ENCODE measurements at regions not wholly inside any gene's neighbourhood (a gene's known extent, or its start where the extent isn't known, plus 50 kb on each side); places are given as distances from the start of the nearest gene placed in this dataset.
"Not testable (repeated sequence)": the region's sequence is repeated elsewhere in the genome, so short reads cannot be mapped to it uniquely, and the experiment has no call there.

- DNase-seq, result no peak
Observed at GRCh38 chr4:116099596-116099995, 985.8 kb downstream of the TRAM1L1 start.

GRCh38 chr4:116097353-116097752, 983.9 kb upstream of the NDST4 start:
- not testable (repeated sequence) for DNase-seq

- no peak for DNase-seq
Observed at GRCh38 chr4:116092961-116093360, 979.5 kb upstream of the NDST4 start.

GRCh38 chr4:116088771-116089170, 975.4 kb upstream of the NDST4 start:
- DNase-seq, result no peak

- DNase-seq, result no peak
Observed at GRCh38 chr4:116082808-116083366, 969.5 kb upstream of the NDST4 start.

GRCh38 chr4:116073051-116073450, 959.6 kb upstream of the NDST4 start:
- DNase-seq, result no peak

- no peak for DNase-seq
Observed at GRCh38 chr4:116070283-116070682, 956.9 kb upstream of the NDST4 start.

- DNase-seq, result no peak
Observed at GRCh38 chr4:116066711-116067245, 953.4 kb upstream of the NDST4 start.

- DNase-seq, result no peak
Observed at GRCh38 chr4:116064331-116064730, 950.9 kb upstream of the NDST4 start.

GRCh38 chr4:116059361-116059760, 945.9 kb upstream of the NDST4 start:
- DNase-seq, result no peak

GRCh38 chr4:116058129-116058528, 944.7 kb upstream of the NDST4 start:
- no peak for DNase-seq

GRCh38 chr4:116055857-116056827, 942.7 kb upstream of the NDST4 start:
- no peak for DNase-seq

GRCh38 chr4:116027311-116027710, 913.9 kb upstream of the NDST4 start:
- DNase-seq, result no peak

GRCh38 chr4:116024954-116025708, 911.7 kb upstream of the NDST4 start:
- DNase-seq, result no peak

GRCh38 chr4:116023049-116023448, 909.6 kb upstream of the NDST4 start:
- DNase-seq, result no peak

- DNase-seq, result no peak
Observed at GRCh38 chr4:116020141-116020722, 906.8 kb upstream of the NDST4 start.

- no peak for DNase-seq
Observed at GRCh38 chr4:116018831-116019230, 905.4 kb upstream of the NDST4 start.

- DNase-seq, result no peak
Observed at GRCh38 chr4:116016201-116016600, 902.8 kb upstream of the NDST4 start.

GRCh38 chr4:116015549-116015948, 902.1 kb upstream of the NDST4 start:
- no peak for DNase-seq

GRCh38 chr4:116015062-116015461, 901.6 kb upstream of the NDST4 start:
- no peak for DNase-seq

- DNase-seq, result no peak
Observed at GRCh38 chr4:116010923-116011322, 897.5 kb upstream of the NDST4 start.

- no peak for DNase-seq
Observed at GRCh38 chr4:116005806-116006088, 892.3 kb upstream of the NDST4 start.

Data from activated CD4-positive, alpha-beta T cell treated with anti-CD3 and anti-CD28 coated beads for 4 hours (primary cell).